Uterus (tissue), 2 donors: ENCODE measurements at regions not wholly inside any gene's neighbourhood (a gene's known extent, or its start where the extent isn't known, plus 50 kb on each side); places are given as distances from the start of the nearest gene placed in this dataset.
"Not testable (repeated sequence)": the region's sequence is repeated elsewhere in the genome, so short reads cannot be mapped to it uniquely, and the experiment has no call there.

Source experiments
- POLR2A ChIP-seq, 2 donors: fragments of 450-650 bp; IDR thresholded peaks; one replicate each; pipeline ENCODE4 v1.6.1; 2016; ENCODE audit warnings: antibody characterized with exemption in 2 of 2, mild to moderate bottlenecking in 1 of 2, moderate library complexity in 1 of 2
- TF ChIP-seq, protein P1 (sequence below), 4 experiments: fragments of 200-600 bp in 2 of 4; fragments of 450-650 bp in 2 of 4; sonication (generic) in 2 of 4; IDR thresholded peaks; one replicate each; pipeline ENCODE4 v1.5.1; 2016 to 2019; ENCODE audit warnings: antibody characterized with exemption in 4 of 4, mild to moderate bottlenecking in 2 of 4, moderate library complexity in 1 of 4

DNA sequence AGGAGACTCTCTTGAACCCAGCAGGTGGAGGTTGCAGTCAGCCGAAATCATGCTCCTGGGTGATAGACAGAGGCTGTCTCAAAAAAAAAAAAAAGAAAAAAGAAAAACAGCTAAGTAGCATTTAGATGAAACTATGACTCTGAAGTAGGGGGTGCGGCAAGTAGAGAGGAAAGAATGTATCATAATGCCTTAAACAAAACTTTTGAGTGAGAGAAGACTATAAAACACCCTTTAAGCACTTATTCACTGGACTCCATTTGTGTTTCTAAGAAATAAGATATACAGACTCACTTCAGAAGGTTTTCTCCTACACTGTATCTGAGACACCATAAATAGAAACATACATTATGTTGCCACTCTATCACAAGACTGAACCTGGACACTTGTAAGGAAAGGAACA lies 78.9 kb upstream of the NBPF20 start:
- not testable (repeated sequence) for TF ChIP-seq POLR2A (IDR thresholded peaks at IDR 0.05)
- TF ChIP-seq, protein P1, sequence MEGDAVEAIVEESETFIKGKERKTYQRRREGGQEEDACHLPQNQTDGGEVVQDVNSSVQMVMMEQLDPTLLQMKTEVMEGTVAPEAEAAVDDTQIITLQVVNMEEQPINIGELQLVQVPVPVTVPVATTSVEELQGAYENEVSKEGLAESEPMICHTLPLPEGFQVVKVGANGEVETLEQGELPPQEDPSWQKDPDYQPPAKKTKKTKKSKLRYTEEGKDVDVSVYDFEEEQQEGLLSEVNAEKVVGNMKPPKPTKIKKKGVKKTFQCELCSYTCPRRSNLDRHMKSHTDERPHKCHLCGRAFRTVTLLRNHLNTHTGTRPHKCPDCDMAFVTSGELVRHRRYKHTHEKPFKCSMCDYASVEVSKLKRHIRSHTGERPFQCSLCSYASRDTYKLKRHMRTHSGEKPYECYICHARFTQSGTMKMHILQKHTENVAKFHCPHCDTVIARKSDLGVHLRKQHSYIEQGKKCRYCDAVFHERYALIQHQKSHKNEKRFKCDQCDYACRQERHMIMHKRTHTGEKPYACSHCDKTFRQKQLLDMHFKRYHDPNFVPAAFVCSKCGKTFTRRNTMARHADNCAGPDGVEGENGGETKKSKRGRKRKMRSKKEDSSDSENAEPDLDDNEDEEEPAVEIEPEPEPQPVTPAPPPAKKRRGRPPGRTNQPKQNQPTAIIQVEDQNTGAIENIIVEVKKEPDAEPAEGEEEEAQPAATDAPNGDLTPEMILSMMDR (IDR thresholded peaks at IDR 0.05), result not testable (repeated sequence)
